ENCODE measurements at regions not wholly inside any gene's neighbourhood (a gene's known extent, or its start where the extent isn't known, plus 50 kb on each side); places are given as distances from the start of the nearest gene placed in this dataset.

DNA sequence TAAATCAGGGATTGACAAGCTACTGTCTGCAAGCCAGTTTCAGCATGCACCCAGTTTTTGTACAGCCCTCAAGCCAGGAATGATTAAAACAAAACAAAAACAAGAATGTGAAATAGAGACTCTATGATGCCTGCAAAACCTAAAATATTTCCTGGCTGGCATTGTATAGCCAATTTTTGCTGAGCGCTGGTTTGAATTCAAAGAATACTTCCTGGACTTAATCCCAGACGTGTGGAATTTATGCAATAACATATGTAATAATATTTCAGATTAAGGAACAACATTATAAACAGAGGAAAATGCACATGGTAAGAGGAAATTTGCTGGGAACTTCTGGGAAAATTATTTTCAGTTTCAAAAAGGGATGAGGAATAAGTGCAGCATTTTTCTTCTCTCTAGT is 148.1 kb upstream of the RPRM start:
- H3K79me2 ChIP-seq (ENCODE audit: insufficient read depth, low read length), result no peaks in the 10 kb centered on the region

More for the DNA sequence above, 148.1 kb upstream of the RPRM start:
- no peak overlapping the region for H2BK15ac ChIP-seq (ENCODE audit: low read depth, low read length)
- H4K8ac ChIP-seq (replicated peaks; ENCODE audit: insufficient read length, low read depth, low read length), result no peak overlapping the region
- no peak overlapping the region for H3K18ac ChIP-seq (ENCODE audit: insufficient read length, low read depth, low read length)
- H3T11ph ChIP-seq (ENCODE audit: low read length), result no peak overlapping the region
- H2BK5ac ChIP-seq (ENCODE audit: insufficient read length, low read length), result no peak overlapping the region
- no peak overlapping the region for H3K27ac ChIP-seq (ENCODE audit: insufficient read length, low read depth, low read length)
- H3K4me1 ChIP-seq (ENCODE audit: insufficient read depth, low read length), result no peaks in the 10 kb centered on the region
- H2BK12ac ChIP-seq (ENCODE audit: insufficient read length, low read depth, low read length), result no peak overlapping the region
- H3K36me3 Mint-ChIP-seq (ENCODE audit: insufficient read depth in 1 of 3, low read depth in 3 of 3), result peaks cover 0 to 6% (median 4%) of the 10 kb centered on the region in 3 experiments; a peak in 3 of 7 replicates
- no peak overlapping the region for H3K14ac ChIP-seq (ENCODE audit: insufficient read depth, low read length)
- H3K27ac Mint-ChIP-seq, result no peak overlapping the region
- TF ChIP-seq, protein P1, sequence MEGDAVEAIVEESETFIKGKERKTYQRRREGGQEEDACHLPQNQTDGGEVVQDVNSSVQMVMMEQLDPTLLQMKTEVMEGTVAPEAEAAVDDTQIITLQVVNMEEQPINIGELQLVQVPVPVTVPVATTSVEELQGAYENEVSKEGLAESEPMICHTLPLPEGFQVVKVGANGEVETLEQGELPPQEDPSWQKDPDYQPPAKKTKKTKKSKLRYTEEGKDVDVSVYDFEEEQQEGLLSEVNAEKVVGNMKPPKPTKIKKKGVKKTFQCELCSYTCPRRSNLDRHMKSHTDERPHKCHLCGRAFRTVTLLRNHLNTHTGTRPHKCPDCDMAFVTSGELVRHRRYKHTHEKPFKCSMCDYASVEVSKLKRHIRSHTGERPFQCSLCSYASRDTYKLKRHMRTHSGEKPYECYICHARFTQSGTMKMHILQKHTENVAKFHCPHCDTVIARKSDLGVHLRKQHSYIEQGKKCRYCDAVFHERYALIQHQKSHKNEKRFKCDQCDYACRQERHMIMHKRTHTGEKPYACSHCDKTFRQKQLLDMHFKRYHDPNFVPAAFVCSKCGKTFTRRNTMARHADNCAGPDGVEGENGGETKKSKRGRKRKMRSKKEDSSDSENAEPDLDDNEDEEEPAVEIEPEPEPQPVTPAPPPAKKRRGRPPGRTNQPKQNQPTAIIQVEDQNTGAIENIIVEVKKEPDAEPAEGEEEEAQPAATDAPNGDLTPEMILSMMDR (conservative IDR thresholded peaks at IDR 0.05), result no peak
- no peaks in the 10 kb centered on the region for H3K9me3 ChIP-seq (ENCODE audit: control insufficient read depth, low read depth, low read length)
- no peak for DNase-seq
- H2AK5ac ChIP-seq (ENCODE audit: insufficient read length, low read length), result no peak overlapping the region
- H2AFZ ChIP-seq (ENCODE audit: low read length), result no peak overlapping the region
- H2BK20ac ChIP-seq (ENCODE audit: low read depth, low read length, poor library complexity, severe bottlenecking), result no peak overlapping the region
- H3K9me3 Mint-ChIP-seq, result peaks cover 8 to 9% of the 10 kb centered on the region in 2 experiments
- H3K4me3 Mint-ChIP-seq, result no peak overlapping the region
- H3K4ac ChIP-seq (ENCODE audit: low read depth, low read length), result no peak overlapping the region
- no peak overlapping the region for H3K23ac ChIP-seq (ENCODE audit: insufficient read length, low read depth, low read length)
- H3K4me1 Mint-ChIP-seq, result peaks cover 0 to under 1% of the 10 kb centered on the region in 2 experiments; a peak in 1 of 4 replicates
- no peaks in the 10 kb centered on the region for H3K23me2 ChIP-seq (ENCODE audit: insufficient read length, low read depth, low read length, poor library complexity, severe bottlenecking)
- no peak overlapping the region for H3K4me2 ChIP-seq (ENCODE audit: insufficient read depth, insufficient read length, low read length)
- H4K5ac ChIP-seq (ENCODE audit: insufficient read length, low read depth, low read length), result no peak overlapping the region
- H3K27me3 ChIP-seq (ENCODE audit: insufficient read depth, low read length), result no peaks in the 10 kb centered on the region
- H2BK120ac ChIP-seq (ENCODE audit: low read depth, low read length, poor library complexity, severe bottlenecking), result no peak overlapping the region
- no peaks in the 10 kb centered on the region for H3K79me1 ChIP-seq (ENCODE audit: insufficient read depth, low read depth, low read length, poor library complexity, severe bottlenecking)
- no peaks in the 10 kb centered on the region for H4K20me1 ChIP-seq (ENCODE audit: control insufficient read depth, insufficient read depth, insufficient read length)
- no peak overlapping the region for H4K91ac ChIP-seq (ENCODE audit: insufficient read length, low read depth, low read length)
- peaks cover 1% of the 10 kb centered on the region; the same call in 1 of the 2 replicates for H3K27me3 Mint-ChIP-seq (ENCODE audit: low read depth)
- WGBS (ENCODE audit: extremely low coverage, insufficient read length, low lambda C conversion rate), result no CpG with 5 or more reads among the region's 2 CpGs
- no peak overlapping the region for H3K9ac ChIP-seq (ENCODE audit: extremely low read depth, insufficient read length, low read length)
- H3K56ac ChIP-seq (ENCODE audit: insufficient read length, low read depth, low read length), result no peak overlapping the region
